T-helper 2 cell treated with Interferon-gamma antibody and Interleukin-4, amounts not matched to agents 100 ng/mL and 5 ng/mL, for 36 hours (primary cell): ENCODE measurements at regions not wholly inside any gene's neighbourhood (a gene's known extent, or its start where the extent isn't known, plus 50 kb on each side); places are given as distances from the start of the nearest gene placed in this dataset.

Source experiments
- intact Hi-C: fragments of 100-400 bp; cut with micrococcal nuclease; formaldehyde crosslinking; loops from one replicate; pipeline ENCODE4 v1.15.1; 2023

GRCh38 chr3:86333636-86334035 is 657.3 kb downstream of the VGLL3 start:
- intact Hi-C loops = no loop called here

GRCh38 chr3:86303935-86304334 is 687.0 kb downstream of the VGLL3 start:
- intact Hi-C loops = no loop called here

GRCh38 chr3:86282106-86282787 is 708.7 kb downstream of the VGLL3 start:
- intact Hi-C loops = no loop called here

GRCh38 chr3:86269364-86270155 is 721.4 kb downstream of the VGLL3 start:
- intact Hi-C loops = no loop called here

- intact Hi-C loops = no loop called here
These were observed 732.9 kb downstream of the VGLL3 start for GRCh38 chr3:86257955-86258641.

- intact Hi-C loops = no loop called here
These were observed 736.5 kb downstream of the VGLL3 start for GRCh38 chr3:86254480-86254879.

- intact Hi-C loops = no loop called here
These were observed 739.2 kb downstream of the VGLL3 start for GRCh38 chr3:86251781-86252180.

- intact Hi-C loops = no loop called here
These were observed 741.1 kb downstream of the VGLL3 start for GRCh38 chr3:86249833-86250232.

GRCh38 chr3:86245360-86245759 is 745.6 kb downstream of the VGLL3 start:
- intact Hi-C loops = no loop called here

GRCh38 chr3:86244905-86245304 is 746.0 kb downstream of the VGLL3 start:
- intact Hi-C loops = no loop called here

- intact Hi-C loops = no loop called here
These were observed 751.0 kb downstream of the VGLL3 start for GRCh38 chr3:86239946-86240345.

GRCh38 chr3:86234506-86235254 is 756.3 kb downstream of the VGLL3 start:
- intact Hi-C loops = no loop called here

GRCh38 chr3:86230762-86231161 is 760.2 kb downstream of the VGLL3 start:
- intact Hi-C loops = no loop called here

- intact Hi-C loops = no loop called here
These were observed 761.2 kb downstream of the VGLL3 start for GRCh38 chr3:86229775-86230094.

GRCh38 chr3:86229086-86229774 is 761.7 kb downstream of the VGLL3 start:
- intact Hi-C loops = no loop called here

- intact Hi-C loops = no loop called here
These were observed 762.8 kb downstream of the VGLL3 start for GRCh38 chr3:86228101-86228500.

GRCh38 chr3:86225461-86225860 is 765.5 kb downstream of the VGLL3 start:
- intact Hi-C loops = no loop called here

- intact Hi-C loops = no loop called here
These were observed 769.3 kb downstream of the VGLL3 start for GRCh38 chr3:86221601-86222000.

- intact Hi-C loops = no loop called here
These were observed 782.2 kb downstream of the VGLL3 start for GRCh38 chr3:86208772-86209171.

- intact Hi-C loops = no loop called here
These were observed 808.3 kb downstream of the VGLL3 start for GRCh38 chr3:86182606-86183005.

- intact Hi-C loops = no loop called here
These were observed 810.3 kb downstream of the VGLL3 start for GRCh38 chr3:86180696-86181095.
